Suprapubic skin (tissue), 4 donors: ENCODE measurements at regions not wholly inside any gene's neighbourhood (a gene's known extent, or its start where the extent isn't known, plus 50 kb on each side); places are given as distances from the start of the nearest gene placed in this dataset.

Source experiments
- DNase-seq, 2 donors: peaks; one replicate each; pipeline ENCODE4 v3.0.0-alpha.2; 2019; ENCODE audit warnings: low spot score in 2 of 2
- H3K27ac ChIP-seq: fragments of 200-600 bp; sonication (generic); one replicate; pipeline ENCODE4 v1.5.1; 2019
- H3K27me3 ChIP-seq: fragments of 200-600 bp; sonication (generic); one replicate; pipeline ENCODE4 v1.5.1; 2019
- H3K36me3 ChIP-seq: fragments of 200-600 bp; sonication (generic); one replicate; pipeline ENCODE4 v1.5.1; 2019
- H3K4me1 ChIP-seq: fragments of 200-600 bp; sonication (generic); one replicate; pipeline ENCODE4 v1.5.1; 2019
- H3K4me3 ChIP-seq: fragments of 200-600 bp; sonication (generic); one replicate; pipeline ENCODE4 v1.5.1; 2019; ENCODE audit warnings: mild to moderate bottlenecking
- H3K9me3 ChIP-seq: fragments of 200-600 bp; sonication (generic); one replicate; pipeline ENCODE4 v1.5.1; 2019
- EP300 ChIP-seq: sonication (generic); formaldehyde crosslinking; IDR thresholded peaks from one replicate; pipeline ENCODE4 v1.6.1; 2017; ENCODE audit warnings: antibody characterized with exemption
- POLR2A ChIP-seq, 2 donors: fragments of 450-650 bp; IDR thresholded peaks; one replicate each; pipeline ENCODE4 v1.6.1; 2017; ENCODE audit warnings: antibody characterized with exemption in 2 of 2, mild to moderate bottlenecking in 2 of 2, moderate library complexity in 2 of 2
- POLR2AphosphoS5 ChIP-seq, 3 donors: sonication (generic); formaldehyde crosslinking; IDR thresholded peaks; one replicate each; pipeline ENCODE4 v1.6.1; 2017; ENCODE audit warnings: antibody characterized with exemption in 3 of 3
- WGBS: methylation state at CpG from one replicate; pipeline ENCODE4 v1.1.5; 2018; 5-methylcytosine and 5-hydroxymethylcytosine counted together
- TF ChIP-seq, protein P1 (sequence below), 2 donors: fragments of 200-600 bp in 1 of 2; fragments of 450-650 bp in 1 of 2; sonication (generic) in 1 of 2; IDR thresholded peaks; one replicate each; pipeline ENCODE4 v1.5.1; 2016 to 2019; ENCODE audit warnings: antibody characterized with exemption in 2 of 2, mild to moderate bottlenecking in 1 of 2, moderate library complexity in 1 of 2

DNA sequence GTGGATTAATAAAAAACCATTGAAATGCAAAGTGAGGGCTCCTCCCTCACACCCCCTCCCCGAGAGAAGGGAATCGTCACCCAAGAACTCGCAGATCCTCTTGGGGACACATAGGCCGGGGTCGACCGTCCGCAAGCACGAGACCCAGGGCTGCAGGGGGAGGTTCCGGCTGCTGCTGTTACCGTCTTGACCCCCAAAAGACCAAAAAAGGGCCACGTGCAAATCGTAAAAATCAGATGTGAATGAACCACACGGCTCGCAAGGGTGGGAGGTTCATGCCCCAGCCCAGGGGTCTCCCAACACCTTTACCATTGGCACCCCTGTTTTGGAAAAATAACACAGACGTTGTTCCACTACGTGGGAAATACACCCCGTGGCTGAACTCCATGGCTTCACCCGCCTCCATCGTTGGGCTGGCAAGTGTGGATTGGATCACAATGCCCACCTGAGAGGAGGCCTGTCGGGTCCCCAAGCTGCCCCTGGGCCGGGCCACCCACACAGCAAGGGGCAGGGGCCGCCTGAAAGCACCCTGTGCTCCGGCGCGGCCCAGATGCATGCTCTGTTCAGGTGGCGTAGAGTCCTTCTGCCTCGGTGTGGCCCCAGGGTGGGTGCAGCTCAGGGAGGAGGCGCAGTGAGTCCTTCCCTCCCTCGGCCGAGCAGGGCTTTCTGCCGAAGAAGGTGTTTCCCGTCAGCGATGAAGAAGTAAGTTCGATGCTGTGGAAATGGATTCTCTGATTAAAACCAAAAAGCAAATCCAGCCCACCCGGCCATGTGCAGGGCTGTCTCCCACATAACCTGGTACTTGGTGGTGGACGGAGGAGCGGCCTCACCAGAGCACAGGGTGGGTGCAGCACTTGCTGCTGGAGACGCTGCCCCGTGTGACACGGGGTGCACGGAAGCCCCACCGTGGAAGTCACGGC lies 85.0 kb downstream of the YTHDF1 start:
- peak; percentile 41 to 66 for DNase-seq

DNA sequence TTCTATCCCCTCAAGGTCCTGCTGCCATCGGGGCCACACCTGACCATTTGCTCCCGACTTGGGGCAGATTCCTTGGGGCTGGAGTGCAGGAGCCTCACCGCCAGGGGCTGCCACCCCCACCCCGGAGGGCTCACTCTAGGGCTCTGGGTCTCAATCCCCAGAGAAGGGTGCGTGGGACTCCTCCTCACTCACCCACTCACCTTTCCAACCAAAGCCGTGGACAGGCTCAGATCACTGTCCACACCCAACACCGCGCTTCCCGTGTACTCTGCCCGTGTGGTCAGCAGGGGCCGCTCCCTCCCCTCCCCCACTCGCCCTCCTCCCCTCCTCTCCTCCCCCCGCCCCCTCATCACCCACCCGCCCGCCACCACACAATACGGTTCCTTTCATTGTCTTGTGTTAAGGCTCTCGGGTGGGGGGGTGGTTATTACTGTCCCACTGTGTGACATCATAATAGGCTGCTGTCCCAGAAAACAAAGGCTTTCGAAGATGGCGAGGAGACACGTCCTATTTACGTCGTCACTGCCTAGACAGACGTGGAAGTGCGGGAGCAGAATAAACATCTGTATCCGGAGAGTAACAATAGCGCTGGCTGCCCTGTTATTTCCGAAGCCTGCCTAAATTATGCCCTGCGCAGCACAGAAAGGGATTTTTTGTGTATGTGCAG lies 85.8 kb downstream of the YTHDF1 start:
- Histone ChIP-seq H3K36me3 (no peaks in the 10 kb centered on the region), H3K4me3 (no peak overlapping the region), H3K9me3 (no peaks in the 10 kb centered on the region), H3K27me3 (peaks cover 72% of the 10 kb centered on the region), H3K4me1 (no peaks in the 10 kb centered on the region), H3K27ac (no peak overlapping the region)
- WGBS: 37% methylated on average over 19 of the region's 28 CpGs
- TF ChIP-seq POLR2A (IDR thresholded peaks at IDR 0.05) (no peak), EP300 (no peak), POLR2AphosphoS5 (IDR thresholded peaks at IDR 0.05) (no peak)
- TF ChIP-seq, protein P1, sequence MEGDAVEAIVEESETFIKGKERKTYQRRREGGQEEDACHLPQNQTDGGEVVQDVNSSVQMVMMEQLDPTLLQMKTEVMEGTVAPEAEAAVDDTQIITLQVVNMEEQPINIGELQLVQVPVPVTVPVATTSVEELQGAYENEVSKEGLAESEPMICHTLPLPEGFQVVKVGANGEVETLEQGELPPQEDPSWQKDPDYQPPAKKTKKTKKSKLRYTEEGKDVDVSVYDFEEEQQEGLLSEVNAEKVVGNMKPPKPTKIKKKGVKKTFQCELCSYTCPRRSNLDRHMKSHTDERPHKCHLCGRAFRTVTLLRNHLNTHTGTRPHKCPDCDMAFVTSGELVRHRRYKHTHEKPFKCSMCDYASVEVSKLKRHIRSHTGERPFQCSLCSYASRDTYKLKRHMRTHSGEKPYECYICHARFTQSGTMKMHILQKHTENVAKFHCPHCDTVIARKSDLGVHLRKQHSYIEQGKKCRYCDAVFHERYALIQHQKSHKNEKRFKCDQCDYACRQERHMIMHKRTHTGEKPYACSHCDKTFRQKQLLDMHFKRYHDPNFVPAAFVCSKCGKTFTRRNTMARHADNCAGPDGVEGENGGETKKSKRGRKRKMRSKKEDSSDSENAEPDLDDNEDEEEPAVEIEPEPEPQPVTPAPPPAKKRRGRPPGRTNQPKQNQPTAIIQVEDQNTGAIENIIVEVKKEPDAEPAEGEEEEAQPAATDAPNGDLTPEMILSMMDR (IDR thresholded peaks at IDR 0.05): no peak
- DNase-seq: peak; percentile 25 to 52

More for the DNA sequence above, 85.0 kb downstream of the YTHDF1 start:
- peaks cover 64% of the 10 kb centered on the region for H3K27me3 ChIP-seq
- 66% methylated on average over 35 of the region's 43 CpGs for WGBS
- no peak overlapping the region for H3K4me3 ChIP-seq
- no peaks in the 10 kb centered on the region for H3K9me3 ChIP-seq
- no peak overlapping the region for H3K27ac ChIP-seq
- no peak for TF ChIP-seq POLR2AphosphoS5 (IDR thresholded peaks at IDR 0.05)
- no peak for TF ChIP-seq POLR2A (IDR thresholded peaks at IDR 0.05)
- TF ChIP-seq, protein P1 (IDR thresholded peaks at IDR 0.05): no peak
- TF ChIP-seq EP300: no peak
- H3K36me3 ChIP-seq: no peaks in the 10 kb centered on the region
- H3K4me1 ChIP-seq: no peaks in the 10 kb centered on the region

DNA sequence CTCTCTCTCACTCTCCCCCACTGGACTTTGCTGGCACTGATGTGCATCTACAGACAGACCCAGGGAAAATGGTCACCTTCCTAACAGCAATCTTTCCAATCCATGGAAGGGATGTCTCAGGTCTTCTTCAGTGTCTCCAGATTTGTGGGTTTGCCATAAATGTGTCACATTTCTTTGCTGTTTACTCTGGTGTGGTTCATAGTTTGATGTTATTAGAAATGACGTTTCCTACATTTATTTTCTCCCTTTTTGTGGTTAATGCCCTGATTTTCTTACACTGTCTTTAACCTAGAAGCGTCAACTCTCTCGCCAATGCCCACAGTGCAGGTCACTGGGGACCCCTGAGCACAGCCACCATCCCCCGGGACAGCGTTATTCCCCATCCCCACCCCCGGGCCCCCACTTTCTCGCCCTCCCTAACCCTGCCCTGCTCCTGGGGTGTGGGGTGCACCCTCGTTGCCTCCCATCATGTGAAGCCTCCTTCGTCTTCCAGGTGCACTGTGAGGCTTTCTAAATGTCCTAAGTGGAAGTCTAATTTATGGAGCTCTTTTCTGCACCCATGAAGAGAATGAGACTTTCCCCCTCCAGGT lies 86.5 kb downstream of the YTHDF1 start:
- peaks cover 79% of the 10 kb centered on the region for H3K27me3 ChIP-seq

DNA sequence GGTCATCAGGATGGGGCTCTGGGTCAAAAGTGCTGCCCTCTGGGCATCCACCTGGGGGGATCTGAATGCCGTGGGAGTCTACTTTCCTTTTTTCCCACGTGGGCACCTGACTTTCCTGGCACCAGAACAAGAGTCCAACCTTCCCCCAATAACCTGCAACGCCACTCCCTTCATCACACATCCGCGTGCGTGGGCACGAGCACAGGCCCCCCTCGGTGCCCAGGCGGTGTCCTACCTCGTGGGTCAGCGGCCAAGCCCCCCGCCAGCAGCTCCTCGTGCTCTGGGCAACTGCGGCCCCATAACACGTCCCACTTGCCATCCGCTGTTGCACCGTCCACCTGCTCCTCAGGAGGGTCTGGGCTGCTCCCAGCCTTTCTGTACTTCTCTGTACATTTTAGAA lies 87.0 kb downstream of the YTHDF1 start:
- H3K36me3 ChIP-seq: no peaks in the 10 kb centered on the region
- peak; percentile 25 to 56 for DNase-seq
- no peak overlapping the region for H3K4me3 ChIP-seq
- WGBS: 86% methylated on average over 17 of the region's 17 CpGs
- peaks cover 80% of the 10 kb centered on the region for H3K27me3 ChIP-seq
- H3K27ac ChIP-seq: no peak overlapping the region
- no peaks in the 10 kb centered on the region for H3K4me1 ChIP-seq
- no peaks in the 10 kb centered on the region for H3K9me3 ChIP-seq
- no peak for TF ChIP-seq POLR2A (IDR thresholded peaks at IDR 0.05)
- no peak for TF ChIP-seq POLR2AphosphoS5 (IDR thresholded peaks at IDR 0.05)
- TF ChIP-seq, protein P1 (IDR thresholded peaks at IDR 0.05): no peak
- no peak for TF ChIP-seq EP300

More for the DNA sequence above, 86.5 kb downstream of the YTHDF1 start:
- Histone ChIP-seq H3K9me3 (no peaks in the 10 kb centered on the region), H3K4me3 (no peak overlapping the region), H3K4me1 (no peaks in the 10 kb centered on the region), H3K36me3 (no peaks in the 10 kb centered on the region), H3K27ac (no peak overlapping the region)
- 69% methylated on average over 9 of the region's 9 CpGs for WGBS
- TF ChIP-seq EP300 (no peak), POLR2AphosphoS5 (IDR thresholded peaks at IDR 0.05) (no peak), POLR2A (IDR thresholded peaks at IDR 0.05) (no peak)
- TF ChIP-seq, protein P1 (IDR thresholded peaks at IDR 0.05): no peak
- DNase-seq: peak in 1 of 2 donors; percentile 18
